D721Med (cell line): ENCODE measurements at regions not wholly inside any gene's neighbourhood (a gene's known extent, or its start where the extent isn't known, plus 50 kb on each side); places are given as distances from the start of the nearest gene placed in this dataset.
"Not testable (repeated sequence)": the region's sequence is repeated elsewhere in the genome, so short reads cannot be mapped to it uniquely, and the experiment has no call there.

Source experiments
- DNase-seq: peaks from one replicate; pipeline ENCODE4 v3.0.0; 2011; ENCODE audit warnings: low spot score; ENCODE audit not compliant: insufficient read length
- FAIRE-seq: peaks from 2 replicates; lab custom pipeline; 2011; peaks lifted over from hg19 to GRCh38; lab: Jason Lieb, UNC
- CTCF ChIP-seq: IDR thresholded peaks from 2 replicates; pipeline ENCODE4 v1.5.1; 2012; ENCODE audit warnings: mild to moderate bottlenecking, control low read depth; ENCODE audit not compliant: insufficient read depth; ENCODE audit errors: missing control alignments

- FAIRE-seq: no peak
- TF ChIP-seq CTCF: no peak
- no peak for DNase-seq
Observed at GRCh38 chr2:176423819-176424218, 154.6 kb downstream of the MTX2 start.

DNA sequence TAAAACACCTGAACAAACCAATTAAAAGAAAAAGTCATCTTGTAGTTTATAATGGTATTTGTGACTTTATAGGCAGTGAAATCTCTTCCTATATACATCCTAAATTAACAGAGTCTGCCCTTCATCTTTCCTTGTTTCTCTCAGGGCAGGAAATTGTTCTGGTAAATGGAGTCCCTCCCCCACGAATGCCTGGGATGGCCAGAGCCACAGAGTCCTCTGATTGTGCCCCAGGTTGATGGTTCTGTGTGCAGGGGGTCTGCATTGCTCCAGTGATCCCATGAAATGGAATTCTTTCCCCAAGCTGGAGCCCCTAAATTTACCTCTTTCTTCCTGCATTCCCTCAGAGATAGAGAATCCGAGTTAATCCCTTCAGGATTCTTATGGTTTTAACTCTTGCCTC is 155.5 kb downstream of the MTX2 start:
- TF ChIP-seq CTCF: no peak
- DNase-seq (no peak), FAIRE-seq (no peak)

GRCh38 chr2:176427549-176427948 is 158.3 kb downstream of the MTX2 start:
- FAIRE-seq (no peak), DNase-seq (no peak)
- TF ChIP-seq CTCF: no peak

DNA sequence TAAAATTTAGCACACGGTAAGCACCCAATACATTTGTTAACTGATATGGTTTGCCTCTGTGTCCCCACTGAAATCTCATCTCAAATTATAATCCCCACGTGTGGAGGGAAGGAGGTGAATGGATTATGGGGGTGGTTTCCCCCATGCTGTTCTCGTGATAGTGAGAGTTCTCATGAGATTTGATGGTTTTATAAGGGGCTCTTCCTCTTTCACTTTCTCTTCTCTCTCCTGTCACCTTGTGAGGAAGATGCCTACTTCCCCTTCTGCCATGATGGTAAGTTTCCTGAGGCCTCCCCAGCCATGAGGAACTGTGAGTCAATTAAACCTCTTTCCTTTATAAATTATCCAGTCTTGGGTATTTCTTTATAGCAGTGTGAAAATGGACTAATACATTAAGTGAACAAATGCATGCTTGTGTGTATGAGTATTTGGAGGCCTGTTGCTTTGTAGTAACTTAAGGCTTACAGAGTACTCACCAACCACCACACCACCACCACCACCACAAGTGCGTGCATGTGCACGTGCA is 159.8 kb downstream of the MTX2 start:
- not testable (repeated sequence) for FAIRE-seq, DNase-seq

DNA sequence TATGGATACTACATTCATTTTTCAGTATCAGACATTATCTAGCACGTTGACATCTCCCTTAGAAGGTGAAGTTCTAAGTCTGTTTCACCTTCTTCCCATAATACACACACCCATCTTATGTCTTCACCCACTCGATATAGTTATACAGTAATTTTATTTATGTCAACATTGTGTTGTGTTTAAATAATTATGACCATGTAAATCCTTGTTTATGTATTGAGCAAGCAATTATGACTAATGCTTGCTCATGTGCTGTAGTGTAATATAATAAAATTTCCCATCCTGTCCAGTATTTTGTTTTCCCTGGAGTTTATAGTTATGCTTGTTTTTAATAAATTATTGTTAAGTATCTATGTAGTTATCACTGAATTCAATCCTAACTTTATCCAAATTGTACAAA is 163.2 kb downstream of the MTX2 start:
- no peak for FAIRE-seq
- no peak for DNase-seq
- TF ChIP-seq CTCF: no peak

DNA sequence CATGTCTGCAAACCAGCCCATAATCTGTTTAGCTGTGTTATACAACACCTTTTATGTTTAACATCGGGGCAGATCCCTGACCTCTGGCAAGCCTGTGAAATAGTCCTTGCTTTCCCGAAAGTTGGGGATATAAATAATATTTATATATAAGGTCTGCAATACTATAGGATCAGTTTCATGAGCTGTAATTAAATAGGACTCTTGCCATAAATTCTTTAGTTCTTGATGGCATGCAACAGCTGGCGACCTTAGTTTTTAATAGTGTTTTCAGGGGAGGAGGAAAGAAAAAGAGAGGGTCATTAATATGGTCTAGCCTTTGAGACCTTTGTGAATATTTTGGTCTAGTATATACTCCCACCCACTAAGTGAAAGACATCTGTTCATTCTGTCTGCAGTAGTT is 166.5 kb downstream of the MTX2 start:
- TF ChIP-seq CTCF: no peak
- no peak for FAIRE-seq
- no peak for DNase-seq

DNA sequence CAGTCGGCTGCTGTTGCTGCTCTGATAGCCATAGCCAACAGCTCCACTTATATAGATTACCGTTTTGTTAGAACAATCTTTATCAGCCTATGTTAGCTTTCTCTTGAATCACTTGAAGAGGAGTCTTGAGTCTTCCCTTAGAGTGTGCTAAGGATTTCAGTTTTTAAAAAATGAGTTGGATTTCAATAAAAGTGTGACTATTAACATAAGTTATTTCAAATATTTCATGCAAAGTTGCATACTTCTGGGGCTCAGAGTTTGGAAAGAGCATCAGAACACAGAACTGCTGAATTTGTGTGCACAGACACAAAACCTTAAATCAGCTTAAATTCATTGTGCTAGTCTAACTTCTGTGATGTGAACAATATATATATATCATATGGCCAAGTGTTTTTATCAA is 174.7 kb downstream of the MTX2 start:
- DNase-seq: no peak
- no peak for TF ChIP-seq CTCF
- FAIRE-seq: no peak

- FAIRE-seq (no peak), DNase-seq (no peak)
- TF ChIP-seq CTCF: no peak
Observed at GRCh38 chr2:176445956-176446355, 176.7 kb downstream of the MTX2 start.
